BJ (cell line): ENCODE measurements at regions not wholly inside any gene's neighbourhood (a gene's known extent, or its start where the extent isn't known, plus 50 kb on each side); places are given as distances from the start of the nearest gene placed in this dataset.

ENCODE experiments used
- CTCF ChIA-PET: fragments of 350-600 bp; formaldehyde crosslinking; extraction: SDS; loops from one replicate; lab custom pipeline; 2021; ENCODE audit warnings: antibody characterized with exemption, inconsistent platforms; lab: Yijun Ruan, JAX
- POLR2A ChIA-PET: fragments of 300-600 bp; sonication (Branson Sonifier 250); formaldehyde crosslinking; extraction: SDS; loops from one replicate; lab custom pipeline; 2021; ENCODE audit warnings: antibody characterized with exemption; lab: Charles Lee
- DNase-seq: peaks from one replicate; pipeline ENCODE4 v3.0.0-alpha.2; 2011; ENCODE audit warnings: low read depth
- H3K27me3 ChIP-seq: 2 replicates; pipeline ENCODE4 v1.6.0; 2011; ENCODE audit warnings: low read length; ENCODE audit not compliant: control insufficient read depth, insufficient read depth
- H3K36me3 ChIP-seq: 2 replicates; pipeline ENCODE4 v1.5.1; 2011; ENCODE audit warnings: low read length; ENCODE audit not compliant: control insufficient read depth, insufficient read depth
- H3K4me3 ChIP-seq: 2 replicates; pipeline ENCODE4 v1.5.1; 2011; ENCODE audit warnings: low read depth, mild to moderate bottlenecking, control low read depth, low read length
- CTCF ChIP-seq: IDR thresholded peaks from 2 replicates; pipeline ENCODE4 v1.5.1; 2011; ENCODE audit warnings: low read depth, mild to moderate bottlenecking, control low read depth, inconsistent platforms, low read length, moderate library complexity; ENCODE audit not compliant: insufficient read depth

GRCh38 chr1:5459839-5460610 lies 532.2 kb downstream of the NPHP4 start:
- POLR2A ChIA-PET: no interaction called here
- DNase-seq: no peak
- CTCF ChIA-PET: no interaction called here
- no peak overlapping the region for H3K4me3 ChIP-seq
- H3K27me3 ChIP-seq: no peaks in the 10 kb centered on the region
- H3K36me3 ChIP-seq: no peaks in the 10 kb centered on the region
- TF ChIP-seq CTCF: no peak

- Histone ChIP-seq H3K36me3 (no peaks in the 10 kb centered on the region), H3K4me3 (no peak overlapping the region), H3K27me3 (no peaks in the 10 kb centered on the region)
- no peak for TF ChIP-seq CTCF
- no peak for DNase-seq
- POLR2A ChIA-PET: no interaction called here
- CTCF ChIA-PET: no interaction called here
Measured at GRCh38 chr1:5458248-5458647, 534.0 kb downstream of the NPHP4 start.

- H3K4me3 ChIP-seq: no peak overlapping the region
- ChIA-PET CTCF (no interaction called here), POLR2A (no interaction called here)
Measured at GRCh38 chr1:5456090-5456811, 536.0 kb downstream of the NPHP4 start.

GRCh38 chr1:5455651-5456050 lies 536.6 kb downstream of the NPHP4 start:
- TF ChIP-seq CTCF: no peak
- H3K4me3 ChIP-seq: no peak overlapping the region
- no peaks in the 10 kb centered on the region for H3K27me3 ChIP-seq
- no peak for DNase-seq
- H3K36me3 ChIP-seq: no peaks in the 10 kb centered on the region
- POLR2A ChIA-PET: no interaction called here
- CTCF ChIA-PET: no interaction called here

More at GRCh38 chr1:5456090-5456811, 536.0 kb downstream of the NPHP4 start:
- DNase-seq: no peak
- no peak for TF ChIP-seq CTCF
- Histone ChIP-seq H3K27me3 (no peaks in the 10 kb centered on the region), H3K36me3 (no peaks in the 10 kb centered on the region)

- POLR2A ChIA-PET: no interaction called here
- no peak for TF ChIP-seq CTCF
- DNase-seq: no peak
- Histone ChIP-seq H3K36me3 (no peaks in the 10 kb centered on the region), H3K27me3 (no peaks in the 10 kb centered on the region), H3K4me3 (no peak overlapping the region)
- CTCF ChIA-PET: no interaction called here
Measured at GRCh38 chr1:5455056-5455455, 537.2 kb downstream of the NPHP4 start.
